Breast epithelium (tissue), 3 donors: ENCODE measurements at regions not wholly inside any gene's neighbourhood (a gene's known extent, or its start where the extent isn't known, plus 50 kb on each side); places are given as distances from the start of the nearest gene placed in this dataset.

Experiments used
- CTCF ChIP-seq, 3 donors: fragments of 450-650 bp; IDR thresholded peaks; one replicate each; pipeline ENCODE4 v1.5.1; 2016 to 2017; ENCODE audit warnings: antibody characterized with exemption in 3 of 3, mild to moderate bottlenecking in 3 of 3, moderate library complexity in 3 of 3
- POLR2A ChIP-seq: fragments of 450-650 bp; IDR thresholded peaks from one replicate; pipeline ENCODE4 v1.6.1; 2016; ENCODE audit warnings: antibody characterized with exemption, mild to moderate bottlenecking, moderate library complexity
- POLR2AphosphoS5 ChIP-seq, 3 donors: sonication (generic); formaldehyde crosslinking; IDR thresholded peaks; one replicate each; pipeline ENCODE4 v1.6.1; 2017; ENCODE audit warnings: antibody characterized with exemption in 3 of 3

GRCh38 chr20:41697861-41698559 is 79.8 kb upstream of the CHD6 start:
- TF ChIP-seq CTCF (IDR thresholded peaks at IDR 0.05) = peak; percentile 36 to 70 (median 60)
- no peak for TF ChIP-seq POLR2A
- TF ChIP-seq POLR2AphosphoS5 (IDR thresholded peaks at IDR 0.05) = no peak
